ENCODE measurements at regions not wholly inside any gene's neighbourhood (a gene's known extent, or its start where the extent isn't known, plus 50 kb on each side); places are given as distances from the start of the nearest gene placed in this dataset.

GRCh38 chr2:57105694-57106093, 921.9 kb downstream of the CCDC85A start:
- no peaks in the 10 kb centered on the region for H3K27me3 ChIP-seq (ENCODE audit: control insufficient read depth in 3 of 3, insufficient read depth in 3 of 3, low read length in 3 of 3)
- H3K9ac ChIP-seq (ENCODE audit: low read depth in 1 of 3, low read length in 3 of 3) = no peak overlapping the region
- H3K27ac ChIP-seq (ENCODE audit: low read depth, low read length) = no peak overlapping the region
- no peak overlapping the region for H3K4me3 ChIP-seq (ENCODE audit: low read length in 3 of 3)
- H3K9me3 ChIP-seq (ENCODE audit: control insufficient read depth in 3 of 3, low read length in 3 of 3) = peaks cover 0 to 3% (median 0%) of the 10 kb centered on the region in 3 donors
- no peaks in the 10 kb centered on the region for H3K4me1 ChIP-seq (ENCODE audit: control insufficient read depth in 3 of 3, insufficient read depth in 3 of 3, low read length in 3 of 3)
- no peaks in the 10 kb centered on the region for H3K36me3 ChIP-seq (ENCODE audit: control insufficient read depth in 3 of 3, insufficient read depth in 3 of 3, low read length in 3 of 3)

GRCh38 chr2:57107353-57107752, 923.6 kb downstream of the CCDC85A start:
- peaks cover 0 to 3% (median 0%) of the 10 kb centered on the region in 3 donors for H3K9me3 ChIP-seq (ENCODE audit: control insufficient read depth in 3 of 3, low read length in 3 of 3)
- no peaks in the 10 kb centered on the region for H3K27me3 ChIP-seq (ENCODE audit: control insufficient read depth in 3 of 3, insufficient read depth in 3 of 3, low read length in 3 of 3)
- no peak overlapping the region for H3K9ac ChIP-seq (ENCODE audit: low read depth in 1 of 3, low read length in 3 of 3)
- H3K27ac ChIP-seq (ENCODE audit: low read depth, low read length) = no peak overlapping the region
- H3K4me3 ChIP-seq (ENCODE audit: low read length in 3 of 3) = no peak overlapping the region
- no peaks in the 10 kb centered on the region for H3K4me1 ChIP-seq (ENCODE audit: control insufficient read depth in 3 of 3, insufficient read depth in 3 of 3, low read length in 3 of 3)
- H3K36me3 ChIP-seq (ENCODE audit: control insufficient read depth in 3 of 3, insufficient read depth in 3 of 3, low read length in 3 of 3) = no peaks in the 10 kb centered on the region

GRCh38 chr2:57111531-57111930, 927.7 kb downstream of the CCDC85A start:
- H3K9me3 ChIP-seq (ENCODE audit: control insufficient read depth in 3 of 3, low read length in 3 of 3) = peaks cover 0 to 3% (median 0%) of the 10 kb centered on the region in 3 donors
- no peak overlapping the region for H3K9ac ChIP-seq (ENCODE audit: low read depth in 1 of 3, low read length in 3 of 3)
- H3K27ac ChIP-seq (ENCODE audit: low read depth, low read length) = no peak overlapping the region
- H3K4me3 ChIP-seq (ENCODE audit: low read length in 3 of 3) = no peak overlapping the region
- no peaks in the 10 kb centered on the region for H3K27me3 ChIP-seq (ENCODE audit: control insufficient read depth in 3 of 3, insufficient read depth in 3 of 3, low read length in 3 of 3)
- no peaks in the 10 kb centered on the region for H3K4me1 ChIP-seq (ENCODE audit: control insufficient read depth in 3 of 3, insufficient read depth in 3 of 3, low read length in 3 of 3)
- no peaks in the 10 kb centered on the region for H3K36me3 ChIP-seq (ENCODE audit: control insufficient read depth in 3 of 3, insufficient read depth in 3 of 3, low read length in 3 of 3)

DNA sequence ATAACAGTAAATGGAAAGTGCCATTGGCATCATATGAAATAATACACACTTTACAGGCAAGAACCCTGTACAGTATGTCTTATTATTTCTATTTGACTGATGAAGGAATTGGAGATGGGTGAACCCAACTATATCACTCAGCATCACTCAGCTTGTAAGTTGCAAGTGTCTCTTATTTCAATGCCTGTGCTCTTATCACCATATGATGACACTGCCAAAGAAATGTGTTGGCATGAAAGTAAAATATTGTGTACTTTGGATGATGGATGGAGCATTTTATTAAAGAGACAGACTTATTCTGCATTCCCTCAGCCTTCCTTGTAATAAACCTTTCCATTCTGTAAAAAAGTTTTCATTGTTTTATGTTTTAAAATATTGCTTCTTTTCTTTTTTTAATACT, 927.5 kb upstream of the VRK2 start:
- H3K9me3 ChIP-seq (ENCODE audit: control insufficient read depth in 3 of 3, low read length in 3 of 3) = no peaks in the 10 kb centered on the region
- no peak overlapping the region for H3K4me3 ChIP-seq (ENCODE audit: low read length in 3 of 3)
- no peaks in the 10 kb centered on the region for H3K27me3 ChIP-seq (ENCODE audit: control insufficient read depth in 3 of 3, insufficient read depth in 3 of 3, low read length in 3 of 3)

GRCh38 chr2:57126410-57126809, 920.2 kb upstream of the VRK2 start:
- Histone ChIP-seq H3K36me3 (ENCODE audit: control insufficient read depth in 3 of 3, insufficient read depth in 3 of 3, low read length in 3 of 3) (no peaks in the 10 kb centered on the region), H3K27ac (ENCODE audit: low read depth, low read length) (no peak overlapping the region), H3K27me3 (ENCODE audit: control insufficient read depth in 3 of 3, insufficient read depth in 3 of 3, low read length in 3 of 3) (no peaks in the 10 kb centered on the region), H3K4me3 (ENCODE audit: low read length in 3 of 3) (no peak overlapping the region), H3K4me1 (ENCODE audit: control insufficient read depth in 3 of 3, insufficient read depth in 3 of 3, low read length in 3 of 3) (no peaks in the 10 kb centered on the region), H3K9me3 (ENCODE audit: control insufficient read depth in 3 of 3, low read length in 3 of 3) (no peaks in the 10 kb centered on the region), H3K9ac (ENCODE audit: low read depth in 1 of 3, low read length in 3 of 3) (no peak overlapping the region)

More for the DNA sequence above, 927.5 kb upstream of the VRK2 start:
- Histone ChIP-seq H3K9ac (ENCODE audit: low read depth in 1 of 3, low read length in 3 of 3) (no peak overlapping the region), H3K4me1 (ENCODE audit: control insufficient read depth in 3 of 3, insufficient read depth in 3 of 3, low read length in 3 of 3) (no peaks in the 10 kb centered on the region), H3K27ac (ENCODE audit: low read depth, low read length) (no peak overlapping the region), H3K36me3 (ENCODE audit: control insufficient read depth in 3 of 3, insufficient read depth in 3 of 3, low read length in 3 of 3) (no peaks in the 10 kb centered on the region)

GRCh38 chr2:57139179-57139578, 907.4 kb upstream of the VRK2 start:
- Histone ChIP-seq H3K9ac (ENCODE audit: low read depth in 1 of 3, low read length in 3 of 3) (no peak overlapping the region), H3K4me1 (ENCODE audit: control insufficient read depth in 3 of 3, insufficient read depth in 3 of 3, low read length in 3 of 3) (no peaks in the 10 kb centered on the region), H3K36me3 (ENCODE audit: control insufficient read depth in 3 of 3, insufficient read depth in 3 of 3, low read length in 3 of 3) (no peaks in the 10 kb centered on the region), H3K9me3 (ENCODE audit: control insufficient read depth in 3 of 3, low read length in 3 of 3) (no peaks in the 10 kb centered on the region), H3K27ac (ENCODE audit: low read depth, low read length) (no peak overlapping the region), H3K4me3 (ENCODE audit: low read length in 3 of 3) (no peak overlapping the region), H3K27me3 (ENCODE audit: control insufficient read depth in 3 of 3, insufficient read depth in 3 of 3, low read length in 3 of 3) (no peaks in the 10 kb centered on the region)

GRCh38 chr2:57141269-57141668, 905.3 kb upstream of the VRK2 start:
- no peaks in the 10 kb centered on the region for H3K27me3 ChIP-seq (ENCODE audit: control insufficient read depth in 3 of 3, insufficient read depth in 3 of 3, low read length in 3 of 3)
- no peaks in the 10 kb centered on the region for H3K9me3 ChIP-seq (ENCODE audit: control insufficient read depth in 3 of 3, low read length in 3 of 3)
- H3K9ac ChIP-seq (ENCODE audit: low read depth in 1 of 3, low read length in 3 of 3) = no peak overlapping the region
- H3K4me1 ChIP-seq (ENCODE audit: control insufficient read depth in 3 of 3, insufficient read depth in 3 of 3, low read length in 3 of 3) = no peaks in the 10 kb centered on the region
- H3K36me3 ChIP-seq (ENCODE audit: control insufficient read depth in 3 of 3, insufficient read depth in 3 of 3, low read length in 3 of 3) = no peaks in the 10 kb centered on the region
- no peak overlapping the region for H3K27ac ChIP-seq (ENCODE audit: low read depth, low read length)
- H3K4me3 ChIP-seq (ENCODE audit: low read length in 3 of 3) = no peak overlapping the region

DNA sequence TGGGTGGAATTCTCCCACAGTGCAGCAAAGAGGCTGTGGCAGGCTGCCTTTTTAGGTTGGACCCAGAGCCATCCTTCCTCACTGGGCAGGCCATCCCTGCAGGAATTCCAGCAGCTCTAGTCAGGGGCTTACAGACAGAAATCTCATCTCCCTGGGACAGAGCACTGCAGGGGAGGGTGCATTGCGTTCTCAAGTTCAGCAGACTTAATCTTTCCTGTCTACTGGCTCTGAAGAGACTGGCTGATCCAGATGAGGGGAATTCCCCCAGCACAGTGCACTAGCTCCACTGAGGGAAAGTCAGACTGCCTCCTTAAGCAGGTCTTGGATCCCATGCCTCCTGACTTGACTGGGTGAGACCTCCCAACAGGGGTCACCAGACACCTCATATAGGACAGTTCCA, 899.7 kb upstream of the VRK2 start:
- Histone ChIP-seq H3K9me3 (ENCODE audit: control insufficient read depth in 3 of 3, low read length in 3 of 3) (no peaks in the 10 kb centered on the region), H3K27ac (ENCODE audit: low read depth, low read length) (no peak overlapping the region), H3K9ac (ENCODE audit: low read depth in 1 of 3, low read length in 3 of 3) (no peak overlapping the region), H3K4me1 (ENCODE audit: control insufficient read depth in 3 of 3, insufficient read depth in 3 of 3, low read length in 3 of 3) (no peaks in the 10 kb centered on the region), H3K4me3 (ENCODE audit: low read length in 3 of 3) (no peak overlapping the region), H3K27me3 (ENCODE audit: control insufficient read depth in 3 of 3, insufficient read depth in 3 of 3, low read length in 3 of 3) (no peaks in the 10 kb centered on the region), H3K36me3 (ENCODE audit: control insufficient read depth in 3 of 3, insufficient read depth in 3 of 3, low read length in 3 of 3) (no peaks in the 10 kb centered on the region)

- no peaks in the 10 kb centered on the region for H3K36me3 ChIP-seq (ENCODE audit: control insufficient read depth in 3 of 3, insufficient read depth in 3 of 3, low read length in 3 of 3)
- H3K27ac ChIP-seq (ENCODE audit: low read depth, low read length) = no peak overlapping the region
- no peaks in the 10 kb centered on the region for H3K27me3 ChIP-seq (ENCODE audit: control insufficient read depth in 3 of 3, insufficient read depth in 3 of 3, low read length in 3 of 3)
- no peak overlapping the region for H3K4me3 ChIP-seq (ENCODE audit: low read length in 3 of 3)
- H3K4me1 ChIP-seq (ENCODE audit: control insufficient read depth in 3 of 3, insufficient read depth in 3 of 3, low read length in 3 of 3) = no peaks in the 10 kb centered on the region
- no peak overlapping the region for H3K9ac ChIP-seq (ENCODE audit: low read depth in 1 of 3, low read length in 3 of 3)
- no peaks in the 10 kb centered on the region for H3K9me3 ChIP-seq (ENCODE audit: control insufficient read depth in 3 of 3, low read length in 3 of 3)
Measured at GRCh38 chr2:57156231-57156924, 890.2 kb upstream of the VRK2 start.

DNA sequence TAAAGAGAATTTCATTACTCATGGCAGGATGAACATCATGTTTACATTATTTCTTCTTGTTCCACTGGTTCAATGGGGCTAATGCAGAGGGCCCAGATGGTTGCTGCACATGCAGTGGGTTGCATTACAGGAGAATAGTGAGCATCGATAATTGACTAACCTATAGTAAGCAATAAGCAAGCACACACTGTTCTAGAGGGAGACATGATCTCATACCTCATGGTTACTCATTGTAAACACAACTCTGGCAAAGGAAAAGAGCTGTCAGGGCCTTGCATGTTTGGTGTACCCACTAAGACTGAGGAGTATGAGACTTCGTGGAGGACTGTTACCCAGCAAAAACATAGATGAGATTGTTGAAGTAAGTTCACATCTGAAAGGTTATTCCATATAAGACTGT, 885.6 kb upstream of the VRK2 start:
- no peaks in the 10 kb centered on the region for H3K9me3 ChIP-seq (ENCODE audit: control insufficient read depth in 3 of 3, low read length in 3 of 3)
- no peak overlapping the region for H3K9ac ChIP-seq (ENCODE audit: low read depth in 1 of 3, low read length in 3 of 3)
- no peak overlapping the region for H3K27ac ChIP-seq (ENCODE audit: low read depth, low read length)
- H3K36me3 ChIP-seq (ENCODE audit: control insufficient read depth in 3 of 3, insufficient read depth in 3 of 3, low read length in 3 of 3) = no peaks in the 10 kb centered on the region
- no peaks in the 10 kb centered on the region for H3K27me3 ChIP-seq (ENCODE audit: control insufficient read depth in 3 of 3, insufficient read depth in 3 of 3, low read length in 3 of 3)
- no peak overlapping the region for H3K4me3 ChIP-seq (ENCODE audit: low read length in 3 of 3)
- no peaks in the 10 kb centered on the region for H3K4me1 ChIP-seq (ENCODE audit: control insufficient read depth in 3 of 3, insufficient read depth in 3 of 3, low read length in 3 of 3)
